GM11168 (cell line): ENCODE measurements at regions not wholly inside any gene's neighbourhood (a gene's known extent, or its start where the extent isn't known, plus 50 kb on each side); places are given as distances from the start of the nearest gene placed in this dataset.
"Not testable (repeated sequence)": the region's sequence is repeated elsewhere in the genome, so short reads cannot be mapped to it uniquely, and the experiment has no call there.

Experiments used
- in situ Hi-C: fragments of 300-500 bp; cut with MboI; formaldehyde crosslinking; loops from one replicate; pipeline ENCODE4 v1.12.0; 2022; ENCODE audit warnings: low sequenced_read_pairs; ENCODE audit not compliant: unreplicated experiment

DNA sequence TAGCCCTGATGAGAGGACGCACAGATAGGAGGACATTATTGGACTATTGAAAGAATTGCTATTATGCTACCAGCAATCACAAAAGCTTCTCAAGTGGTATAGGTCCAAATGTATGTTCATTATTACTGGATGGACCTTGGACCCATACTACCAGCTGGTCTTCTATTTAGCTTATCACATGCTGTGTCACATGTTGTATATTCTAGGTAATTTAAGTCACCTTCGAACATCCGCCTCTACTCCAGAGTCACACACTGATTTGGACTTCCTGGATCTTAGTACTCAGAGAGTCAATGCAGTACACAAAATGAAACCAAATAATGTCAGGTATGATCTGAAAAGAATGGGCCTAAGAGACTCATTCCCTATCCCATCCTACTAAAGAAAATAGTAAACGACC is 534.0 kb upstream of the API5 start:
- in situ Hi-C loops: loop anchor here (5.0 kb wide), 1 partner anchor 505 kb away; no protein-coding TSS in a partner anchor

GRCh38 chr11:42778193-42778592 is 533.6 kb upstream of the API5 start:
- in situ Hi-C loops: loop anchor here (5.0 kb wide), 1 partner anchor 504 kb away; no protein-coding TSS in a partner anchor

- in situ Hi-C loops: loop anchor here (5.0 kb wide), 1 partner anchor 503 kb away; no protein-coding TSS in a partner anchor
Measured at GRCh38 chr11:42779555-42779954, 532.2 kb upstream of the API5 start.

DNA sequence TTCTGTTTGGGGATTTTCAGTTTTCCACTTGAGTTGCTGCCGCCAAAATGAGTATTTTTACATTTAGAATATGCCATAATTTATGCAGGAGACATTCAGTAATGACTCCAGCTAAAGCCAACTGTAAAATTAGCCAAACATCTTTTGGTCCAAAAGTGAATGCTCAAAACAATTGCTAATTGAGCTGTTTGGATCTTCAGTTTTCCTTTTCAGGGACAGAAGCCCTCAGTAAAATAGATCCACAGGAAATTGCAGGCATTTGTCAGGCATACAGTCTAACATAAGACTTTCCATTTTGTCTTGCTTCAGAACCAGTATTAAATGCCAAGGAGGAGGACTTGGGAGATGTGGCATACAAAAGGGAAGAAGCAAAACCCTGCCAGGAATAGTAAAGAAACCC is 524.8 kb upstream of the API5 start:
- in situ Hi-C loops: no loop called here

DNA sequence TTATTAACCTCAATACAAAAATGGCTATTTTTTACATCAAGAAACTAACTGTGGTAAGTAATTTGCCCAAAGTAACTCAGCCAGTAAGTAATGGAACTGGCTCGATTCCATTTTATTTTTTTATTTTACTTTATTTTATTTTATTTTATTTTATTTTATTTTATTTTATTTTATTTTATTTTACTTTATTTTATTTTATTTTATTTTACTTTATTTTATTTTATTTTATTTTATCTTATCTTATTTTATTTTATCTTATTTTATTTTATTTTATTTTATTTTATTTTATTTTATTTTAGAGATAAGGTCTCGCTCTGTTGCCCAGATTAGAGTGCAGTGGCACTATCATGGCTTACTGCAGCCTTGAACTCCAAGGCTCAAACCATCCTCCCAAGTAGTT is 516.3 kb upstream of the API5 start:
- in situ Hi-C loops: not testable (repeated sequence)

- in situ Hi-C loops: no loop called here
Measured at GRCh38 chr11:42800041-42800440, 511.8 kb upstream of the API5 start.

DNA sequence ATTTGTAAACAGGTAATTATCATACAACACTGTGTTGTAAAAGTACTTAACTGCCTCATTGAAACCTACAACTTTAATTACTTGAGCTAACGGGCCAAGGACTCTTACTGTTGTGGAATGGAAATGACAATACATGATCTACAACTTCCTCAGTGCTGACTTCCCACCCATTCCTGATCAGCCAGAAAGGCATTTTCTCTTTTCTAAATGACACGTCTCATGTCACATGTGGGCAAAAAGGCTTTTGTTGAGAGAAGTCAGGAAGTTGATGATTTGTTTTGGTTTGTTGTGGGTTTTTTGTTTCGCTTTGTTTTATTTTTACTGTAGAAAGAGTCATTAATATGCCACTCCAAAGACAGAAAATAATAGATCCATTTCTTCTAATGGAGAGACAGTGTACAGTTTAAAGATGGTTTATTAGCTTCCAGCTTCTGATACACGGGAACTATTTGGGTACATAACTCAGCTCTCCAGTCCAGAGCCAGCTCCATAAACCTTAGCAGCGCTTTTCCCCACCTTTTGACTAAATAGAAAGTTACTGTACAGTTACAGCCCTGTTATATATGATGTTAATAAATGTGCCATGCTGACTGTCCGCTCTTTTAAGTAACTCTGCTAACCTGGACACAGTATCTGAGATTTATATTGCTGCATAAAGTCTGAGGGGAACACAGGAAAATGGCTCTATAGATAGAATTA is 509.4 kb upstream of the API5 start:
- in situ Hi-C loops: no loop called here

DNA sequence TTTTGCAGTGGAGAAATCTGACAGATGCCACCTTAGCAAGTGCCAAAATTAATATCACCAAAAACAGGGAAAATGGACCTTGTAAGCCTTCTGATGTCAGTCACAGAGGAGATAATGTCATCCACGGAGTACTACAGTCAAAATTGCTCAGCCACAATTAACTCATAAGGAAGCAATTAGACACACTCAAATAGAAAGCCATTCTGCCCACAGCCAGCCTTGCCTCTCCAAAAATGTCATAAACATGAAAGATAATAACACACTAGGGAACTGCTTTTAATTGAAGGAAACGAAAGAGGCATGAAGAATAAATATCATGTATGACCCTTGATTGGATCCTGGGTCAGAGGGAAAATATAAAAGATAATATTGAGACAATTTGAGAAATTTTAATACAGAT is 505.6 kb upstream of the API5 start:
- in situ Hi-C loops: no loop called here

- in situ Hi-C loops: no loop called here
Measured at GRCh38 chr11:42812361-42812760, 499.4 kb upstream of the API5 start.

GRCh38 chr11:42812960-42813359 is 498.8 kb upstream of the API5 start:
- in situ Hi-C loops: no loop called here

- in situ Hi-C loops: no loop called here
Measured at GRCh38 chr11:42816471-42816870, 495.3 kb upstream of the API5 start.

DNA sequence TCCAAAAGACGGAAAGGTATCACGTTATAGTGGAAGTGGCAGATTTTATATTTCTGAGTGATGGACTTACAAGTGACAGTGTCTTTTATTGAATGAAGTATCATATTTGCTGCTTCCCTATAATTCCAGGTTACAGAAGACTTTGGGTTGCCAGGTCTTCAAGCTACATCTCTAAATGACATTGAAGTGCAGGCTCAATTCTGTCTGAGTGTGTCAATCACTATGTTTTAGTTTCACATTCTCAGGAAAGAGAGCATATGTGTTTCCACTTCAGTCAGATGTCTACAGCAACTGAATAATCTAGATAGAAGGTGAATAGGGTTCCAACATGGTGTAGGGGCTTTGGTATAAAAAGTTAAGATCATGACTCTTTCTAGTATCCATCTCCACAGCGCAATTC is 492.7 kb upstream of the API5 start:
- in situ Hi-C loops: no loop called here

GRCh38 chr11:42822188-42822587 is 489.6 kb upstream of the API5 start:
- in situ Hi-C loops: not testable (repeated sequence)

DNA sequence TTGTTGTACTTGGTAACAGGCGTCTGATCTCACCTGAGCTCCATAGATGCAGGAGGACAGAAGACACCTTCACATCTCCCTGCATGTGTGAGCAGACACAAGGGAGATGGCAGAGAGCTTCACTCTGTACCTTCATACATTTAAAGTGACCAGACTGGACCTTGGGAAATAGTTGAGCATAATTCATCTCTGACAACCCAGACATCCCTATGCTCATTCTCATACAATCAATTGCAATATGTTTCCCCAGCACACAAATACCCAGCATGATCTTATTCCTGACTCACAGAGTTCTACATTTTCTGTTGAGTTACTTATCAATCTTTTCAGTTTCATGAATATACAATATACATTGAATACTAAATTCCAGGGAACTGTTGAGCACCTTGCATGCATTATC is 488.2 kb upstream of the API5 start:
- in situ Hi-C loops: no loop called here

GRCh38 chr11:42824067-42824466 is 487.7 kb upstream of the API5 start:
- in situ Hi-C loops: no loop called here

- in situ Hi-C loops: no loop called here
Measured at GRCh38 chr11:42825598-42825997, 486.2 kb upstream of the API5 start.

DNA sequence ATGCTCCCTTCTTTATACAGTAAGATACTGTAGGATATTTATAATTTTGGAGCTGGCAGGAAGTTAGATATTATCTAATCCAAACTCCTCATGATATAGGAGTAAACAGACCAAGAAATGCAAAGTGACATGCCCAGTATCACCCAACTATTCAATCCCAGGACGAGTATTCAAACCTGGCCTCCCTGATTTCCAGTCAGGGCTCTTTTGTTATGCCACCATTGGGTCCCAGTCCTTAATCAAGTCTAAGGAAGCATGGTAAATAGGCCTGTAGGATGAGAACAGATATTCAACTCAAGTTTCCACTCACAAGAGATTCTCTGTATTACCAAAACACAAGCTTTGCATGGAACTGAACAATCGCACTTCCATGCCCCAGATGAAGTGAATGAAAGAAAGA is 484.0 kb upstream of the API5 start:
- in situ Hi-C loops: no loop called here

DNA sequence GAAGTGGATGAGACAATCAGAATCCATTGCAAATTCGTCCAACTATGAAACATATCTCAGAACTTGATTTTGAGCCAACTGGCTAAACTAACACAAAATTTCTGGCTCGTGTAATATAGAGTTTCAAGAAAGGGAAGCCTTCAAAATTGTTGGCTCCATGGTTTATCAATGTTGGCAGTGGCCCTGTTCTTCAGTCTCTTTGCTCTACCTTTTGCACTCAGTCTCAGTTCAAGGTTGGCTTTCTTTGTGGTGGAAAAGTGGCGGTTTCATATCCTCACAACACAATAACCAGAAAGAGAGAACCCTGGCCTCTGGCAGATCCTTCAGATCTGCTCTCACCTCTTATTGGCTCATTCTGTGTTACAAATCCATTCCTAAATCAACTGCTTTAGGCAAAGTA is 473.8 kb upstream of the API5 start:
- in situ Hi-C loops: no loop called here

- in situ Hi-C loops: no loop called here
Measured at GRCh38 chr11:42840176-42840829, 471.5 kb upstream of the API5 start.

DNA sequence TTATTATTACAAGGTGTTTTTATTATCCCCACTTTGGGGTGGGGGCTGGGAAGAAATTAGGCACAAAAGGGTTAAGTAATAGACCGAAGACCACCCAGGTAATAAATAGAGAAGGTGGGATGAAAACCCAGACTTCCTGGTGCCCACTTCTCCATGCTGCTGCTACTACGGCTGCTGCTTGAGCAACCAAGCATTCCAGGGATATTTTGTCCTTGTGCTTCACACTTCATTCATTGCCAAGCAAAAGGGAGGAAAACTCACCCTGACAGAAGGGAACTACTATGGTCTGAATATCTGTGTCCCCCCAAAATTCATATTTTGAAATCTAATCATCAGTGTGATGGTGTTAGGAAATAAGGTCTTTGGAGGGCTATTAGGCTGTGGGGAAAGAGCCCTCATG is 470.9 kb upstream of the API5 start:
- in situ Hi-C loops: no loop called here

DNA sequence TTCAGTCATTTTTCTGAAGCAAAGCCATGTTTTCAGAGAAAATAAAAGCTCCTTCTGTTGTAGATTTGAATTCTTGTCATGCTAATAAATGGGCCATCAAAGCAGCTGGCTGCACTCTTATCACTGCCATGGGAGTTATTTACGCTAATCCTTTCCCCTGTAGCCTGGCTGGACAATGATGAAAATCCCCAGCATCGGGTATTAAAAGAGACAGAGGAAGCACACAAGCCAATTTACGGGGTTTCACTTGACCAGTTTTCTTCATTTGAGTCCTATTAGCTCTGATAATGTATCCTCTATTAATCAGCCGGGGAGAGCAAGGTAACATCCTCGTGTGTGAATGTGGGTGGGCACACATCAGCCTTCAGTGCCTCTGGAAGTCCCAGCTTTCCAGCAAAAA is 470.2 kb upstream of the API5 start:
- in situ Hi-C loops: no loop called here

- in situ Hi-C loops: no loop called here
Measured at GRCh38 chr11:42849362-42849761, 462.4 kb upstream of the API5 start.
